SK-N-SH treated with all-trans-retinoic acid at 6 μM for 48 hours (cell line): ENCODE measurements at regions not wholly inside any gene's neighbourhood (a gene's known extent, or its start where the extent isn't known, plus 50 kb on each side); places are given as distances from the start of the nearest gene placed in this dataset.

Experiments used
- ARNTL ChIP-seq: fragments of 450-650 bp; formaldehyde crosslinking; IDR thresholded peaks from 2 replicates; pipeline ENCODE4 v1.5.0; 2020; ENCODE audit warnings: low read depth, mild to moderate bottlenecking, moderate library complexity, borderline replicate concordance
- RARB ChIP-seq: fragments of 250-450 bp; sonication (Bioruptor Pico); IDR thresholded peaks from 2 replicates; pipeline ENCODE4 v1.8.0; 2021; ENCODE audit warnings: mild to moderate bottlenecking, moderate library complexity
- TOX ChIP-seq: fragments of 250-450 bp; sonication (Bioruptor Pico); IDR thresholded peaks from 2 replicates; pipeline ENCODE4 v1.8.0; 2021; ENCODE audit warnings: mild to moderate bottlenecking, moderate library complexity, borderline replicate concordance
- ZFP30 ChIP-seq: fragments of 450-650 bp; formaldehyde crosslinking; IDR thresholded peaks from 2 replicates; pipeline ENCODE4 v1.5.0; 2022; ENCODE audit warnings: mild to moderate bottlenecking, moderate library complexity

DNA sequence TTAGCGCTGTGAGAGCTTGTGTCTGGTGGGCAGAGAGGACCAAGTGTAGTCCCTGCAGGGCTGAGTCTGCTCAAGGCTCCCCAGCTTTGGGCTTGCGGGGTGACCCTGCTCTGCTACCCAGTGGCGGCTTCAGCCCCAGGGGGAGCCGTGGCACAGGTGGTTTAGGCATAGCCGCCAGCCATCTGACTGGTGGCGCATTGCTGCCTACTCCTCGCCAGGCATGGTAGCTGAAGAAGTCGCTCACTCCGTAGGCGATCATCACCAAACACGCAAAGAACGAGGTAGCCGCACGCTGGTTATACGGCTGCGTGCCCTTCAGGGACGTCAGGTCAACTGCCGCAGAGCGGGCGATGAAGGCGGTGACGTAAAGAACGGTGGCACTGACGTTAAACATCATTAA is 180.7 kb upstream of the DIPK2B start:
- TF ChIP-seq TOX (CRISPR knock-in tag), result no peak
- TF ChIP-seq ZFP30 (CRISPR knock-in tag), result no peak
- TF ChIP-seq RARB (CRISPR knock-in tag), result no peak
- no peak for TF ChIP-seq ARNTL (CRISPR knock-in tag)
